GM19035 (cell line): ENCODE measurements at regions not wholly inside any gene's neighbourhood (a gene's known extent, or its start where the extent isn't known, plus 50 kb on each side); places are given as distances from the start of the nearest gene placed in this dataset.

Source experiments
- ATAC-seq: cut with Tn5 transposase; IDR thresholded peaks from one replicate; pipeline ENCODE4 v1.9.1; 2021; ENCODE audit not compliant: unreplicated experiment

- ATAC-seq = no peak
Measured at GRCh38 chr16:82360024-82360783, 190.2 kb upstream of the MPHOSPH6 start.

- ATAC-seq = no peak
Measured at GRCh38 chr16:82358606-82359221, 188.7 kb upstream of the MPHOSPH6 start.

DNA sequence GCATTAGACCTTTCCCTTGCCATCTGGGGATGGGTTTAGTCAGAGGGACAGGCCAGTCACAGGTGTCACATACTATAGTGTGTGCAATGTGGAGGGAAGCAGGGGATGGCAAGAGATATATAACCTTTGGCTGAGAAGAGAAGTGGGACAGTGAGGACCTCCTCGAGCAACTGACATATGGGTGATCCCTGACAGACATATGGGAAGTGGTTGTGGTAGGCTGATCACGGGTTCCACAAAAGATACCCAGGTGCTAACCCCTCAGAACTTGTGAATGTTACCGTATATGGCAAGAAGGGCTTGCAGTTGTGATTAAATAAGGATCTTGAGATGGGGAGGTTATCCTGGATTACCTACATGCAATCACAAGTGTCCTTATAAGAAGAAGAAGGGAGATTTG, 188.1 kb upstream of the MPHOSPH6 start:
- ATAC-seq = no peak

DNA sequence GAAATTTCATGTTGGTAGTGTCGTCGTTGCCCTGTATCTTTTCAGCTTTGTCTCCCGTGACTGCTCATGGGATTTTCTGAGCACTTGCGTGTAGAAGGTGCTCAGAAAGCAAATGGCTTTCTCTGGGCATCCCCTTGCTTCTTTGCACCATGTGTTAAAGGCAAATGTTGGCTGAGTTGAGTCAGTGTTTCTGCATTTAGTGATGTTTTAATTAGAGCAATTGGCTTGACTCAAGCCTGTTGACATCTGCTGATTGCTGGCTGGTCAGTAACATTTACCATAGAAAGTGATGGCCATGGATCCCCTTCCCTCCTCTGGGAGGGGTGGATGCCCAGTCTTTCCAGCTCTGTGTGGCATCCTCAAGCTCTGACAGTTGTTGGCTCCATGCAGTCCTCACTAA, 187.2 kb upstream of the MPHOSPH6 start:
- no peak for ATAC-seq

GRCh38 chr16:82350560-82350959, 180.5 kb upstream of the MPHOSPH6 start:
- ATAC-seq = no peak

DNA sequence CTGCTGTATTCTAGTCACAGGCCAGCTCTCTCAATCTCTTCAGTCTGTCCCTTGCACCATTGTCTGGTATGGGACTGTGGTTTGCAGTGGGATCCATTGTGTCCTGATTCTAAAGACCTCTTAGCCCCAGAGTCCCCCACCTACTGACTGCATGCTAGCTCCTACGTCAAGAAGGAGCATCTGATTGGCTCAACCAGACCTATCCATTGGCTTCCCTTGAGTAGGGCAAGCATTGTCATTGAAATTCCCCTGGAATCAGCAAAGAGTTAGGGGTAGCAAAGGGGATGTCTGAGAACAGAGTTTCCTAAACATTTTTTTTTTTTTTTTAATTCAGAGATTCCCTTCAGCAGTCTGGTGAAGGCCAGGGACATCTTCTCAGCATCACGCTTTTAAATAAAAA, 175.3 kb upstream of the MPHOSPH6 start:
- no peak for ATAC-seq

- ATAC-seq = no peak
Measured at GRCh38 chr16:82344157-82344556, 174.1 kb upstream of the MPHOSPH6 start.

- no peak for ATAC-seq
Measured at GRCh38 chr16:82341146-82341669, 171.2 kb upstream of the MPHOSPH6 start.

GRCh38 chr16:82340531-82340930, 170.5 kb upstream of the MPHOSPH6 start:
- no peak for ATAC-seq

- ATAC-seq = no peak
Measured at GRCh38 chr16:82337355-82337754, 167.3 kb upstream of the MPHOSPH6 start.

DNA sequence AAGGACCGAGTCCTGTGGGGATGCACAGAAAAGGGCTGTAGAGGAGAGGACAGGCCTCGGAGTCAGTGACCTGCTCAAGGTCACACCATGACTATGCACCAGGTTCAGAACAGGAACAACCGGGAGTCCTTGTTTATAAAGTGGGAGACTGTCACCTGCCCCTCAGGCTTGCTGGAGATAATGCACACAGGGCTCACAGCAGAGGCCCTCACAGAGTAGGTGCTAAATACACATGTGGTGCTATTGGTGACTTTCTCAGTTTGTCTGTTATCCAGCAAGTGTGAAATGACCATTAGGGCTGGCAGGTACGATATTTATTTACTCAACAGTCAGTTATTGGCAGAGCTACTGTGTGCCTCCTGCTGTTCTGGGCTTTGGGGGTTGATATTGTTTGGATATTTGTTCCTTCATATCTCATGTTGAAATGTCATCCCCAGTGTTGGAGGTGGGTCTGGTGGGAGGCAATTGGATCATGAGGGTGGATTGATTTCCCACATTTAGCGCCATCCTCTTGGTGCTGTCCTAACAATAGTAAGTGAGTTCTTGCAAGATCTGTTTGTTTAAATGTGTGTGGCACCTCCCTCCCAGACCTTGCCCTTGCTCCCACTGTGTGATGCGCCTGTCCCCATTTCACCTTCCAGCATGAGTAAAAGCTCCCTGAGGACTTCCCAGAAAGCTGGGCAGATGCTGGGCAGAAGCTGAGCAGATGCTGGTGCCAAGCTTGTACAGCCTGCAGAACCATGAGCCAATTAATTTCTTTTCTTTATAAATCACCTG, 162.1 kb upstream of the MPHOSPH6 start:
- ATAC-seq = no peak

GRCh38 chr16:82331397-82331796, 161.4 kb upstream of the MPHOSPH6 start:
- ATAC-seq = no peak

GRCh38 chr16:82329504-82330192, 159.6 kb upstream of the MPHOSPH6 start:
- no peak for ATAC-seq

DNA sequence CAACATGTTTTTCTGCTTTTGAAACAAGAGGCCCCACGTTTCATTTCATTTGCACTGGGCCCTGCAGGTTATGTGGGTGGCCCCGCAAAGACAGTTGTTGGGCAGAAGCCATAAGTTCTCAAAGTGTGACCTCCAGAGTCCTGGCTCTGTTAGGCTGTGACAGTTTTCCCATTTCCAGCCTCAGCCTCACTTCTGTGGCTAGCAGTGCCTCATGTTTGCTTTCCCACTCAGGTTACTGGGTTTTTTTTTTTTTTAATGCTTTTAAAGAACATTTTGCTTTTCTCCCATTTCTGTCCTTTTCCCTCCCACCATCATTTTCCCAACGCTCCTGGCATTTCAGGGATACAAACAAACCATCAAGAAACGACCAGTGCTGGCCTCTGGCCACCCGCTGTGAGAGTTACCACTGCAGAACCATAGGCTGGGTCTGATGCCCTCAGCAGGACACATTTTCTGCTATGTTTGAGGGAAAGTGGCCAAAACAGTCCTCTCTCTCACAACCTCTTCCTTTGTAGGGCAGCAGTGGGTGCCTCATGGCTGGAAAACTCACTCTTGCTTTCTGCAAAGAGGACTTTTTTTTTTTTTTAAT, 159.0 kb upstream of the MPHOSPH6 start:
- no peak for ATAC-seq

GRCh38 chr16:82323171-82323570, 153.1 kb upstream of the MPHOSPH6 start:
- no peak for ATAC-seq

DNA sequence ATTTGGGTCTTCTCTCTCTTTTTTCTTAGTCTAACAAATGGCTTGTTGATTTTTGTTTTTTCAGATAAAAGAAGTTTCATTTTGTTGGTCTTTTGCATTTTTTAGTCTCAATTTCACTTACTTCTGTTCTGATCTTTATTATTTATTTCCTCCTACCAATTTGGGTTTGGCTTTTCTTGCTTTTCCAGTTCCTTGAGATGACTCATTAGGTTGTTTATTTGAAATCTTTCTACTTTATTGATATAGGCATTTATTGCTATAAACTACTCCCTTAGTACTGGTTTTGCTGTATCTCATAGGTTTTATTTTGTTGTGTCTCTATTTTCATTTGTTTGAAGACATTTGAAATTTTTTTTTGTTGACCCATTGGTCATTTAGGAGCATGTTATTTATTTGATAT, 152.2 kb upstream of the MPHOSPH6 start:
- no peak for ATAC-seq

- ATAC-seq = no peak
Measured at GRCh38 chr16:82319038-82319437, 149.0 kb upstream of the MPHOSPH6 start.

GRCh38 chr16:82317411-82318167, 147.6 kb upstream of the MPHOSPH6 start:
- ATAC-seq = no peak

DNA sequence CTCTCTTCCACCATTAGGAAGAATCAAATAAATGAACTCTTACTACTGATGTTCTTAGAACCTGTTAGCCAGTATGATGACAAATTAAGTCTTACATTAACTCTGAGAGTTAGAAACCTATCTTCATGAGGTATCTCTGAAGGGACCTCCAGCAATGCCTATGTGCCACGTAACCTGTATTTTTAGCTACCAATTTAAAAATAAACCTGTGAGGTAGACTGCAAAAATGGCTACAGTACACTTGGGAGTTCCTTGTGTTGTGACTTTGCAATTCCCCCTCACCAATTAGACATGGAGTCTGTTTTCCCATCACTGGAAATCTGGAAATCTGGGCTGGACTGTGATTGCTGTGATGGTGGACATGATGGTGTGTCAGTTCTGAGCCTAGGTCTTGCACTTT, 143.7 kb upstream of the MPHOSPH6 start:
- no peak for ATAC-seq

- ATAC-seq = no peak
Measured at GRCh38 chr16:82311528-82311927, 141.5 kb upstream of the MPHOSPH6 start.
